GM12873 (cell line): ENCODE measurements at regions not wholly inside any gene's neighbourhood (a gene's known extent, or its start where the extent isn't known, plus 50 kb on each side); places are given as distances from the start of the nearest gene placed in this dataset.

Experiments used
- TF ChIP-seq, protein P1 (sequence below): IDR thresholded peaks from 2 replicates; pipeline ENCODE4 v1.5.1; 2012; ENCODE audit warnings: low read depth, mild to moderate bottlenecking, moderate library complexity, low read length, control low read depth; ENCODE audit not compliant: insufficient read depth; ENCODE audit errors: missing control alignments

GRCh38 chr2:164141271-164141670, 405.5 kb upstream of the FIGN start:
- TF ChIP-seq, protein P1, sequence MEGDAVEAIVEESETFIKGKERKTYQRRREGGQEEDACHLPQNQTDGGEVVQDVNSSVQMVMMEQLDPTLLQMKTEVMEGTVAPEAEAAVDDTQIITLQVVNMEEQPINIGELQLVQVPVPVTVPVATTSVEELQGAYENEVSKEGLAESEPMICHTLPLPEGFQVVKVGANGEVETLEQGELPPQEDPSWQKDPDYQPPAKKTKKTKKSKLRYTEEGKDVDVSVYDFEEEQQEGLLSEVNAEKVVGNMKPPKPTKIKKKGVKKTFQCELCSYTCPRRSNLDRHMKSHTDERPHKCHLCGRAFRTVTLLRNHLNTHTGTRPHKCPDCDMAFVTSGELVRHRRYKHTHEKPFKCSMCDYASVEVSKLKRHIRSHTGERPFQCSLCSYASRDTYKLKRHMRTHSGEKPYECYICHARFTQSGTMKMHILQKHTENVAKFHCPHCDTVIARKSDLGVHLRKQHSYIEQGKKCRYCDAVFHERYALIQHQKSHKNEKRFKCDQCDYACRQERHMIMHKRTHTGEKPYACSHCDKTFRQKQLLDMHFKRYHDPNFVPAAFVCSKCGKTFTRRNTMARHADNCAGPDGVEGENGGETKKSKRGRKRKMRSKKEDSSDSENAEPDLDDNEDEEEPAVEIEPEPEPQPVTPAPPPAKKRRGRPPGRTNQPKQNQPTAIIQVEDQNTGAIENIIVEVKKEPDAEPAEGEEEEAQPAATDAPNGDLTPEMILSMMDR: no peak

DNA sequence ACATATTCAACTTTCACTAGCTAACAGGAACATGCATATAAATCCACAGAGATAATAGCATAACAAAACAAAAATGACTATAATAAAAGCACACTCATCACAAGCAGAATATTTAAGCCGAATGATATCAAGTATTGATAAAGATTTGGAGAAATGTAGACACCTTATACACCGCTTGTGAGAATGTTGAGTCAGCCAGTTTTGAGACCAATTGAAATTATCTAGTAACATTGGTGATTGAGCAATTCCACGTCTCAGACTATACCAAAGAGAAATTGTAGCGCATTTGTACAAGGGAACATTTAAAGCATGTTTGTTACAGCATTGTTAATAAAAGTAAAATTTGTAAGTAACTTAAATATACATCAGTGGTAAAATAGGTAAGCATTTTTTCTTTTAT, 402.9 kb upstream of the FIGN start:
- TF ChIP-seq, protein P1: no peak

DNA sequence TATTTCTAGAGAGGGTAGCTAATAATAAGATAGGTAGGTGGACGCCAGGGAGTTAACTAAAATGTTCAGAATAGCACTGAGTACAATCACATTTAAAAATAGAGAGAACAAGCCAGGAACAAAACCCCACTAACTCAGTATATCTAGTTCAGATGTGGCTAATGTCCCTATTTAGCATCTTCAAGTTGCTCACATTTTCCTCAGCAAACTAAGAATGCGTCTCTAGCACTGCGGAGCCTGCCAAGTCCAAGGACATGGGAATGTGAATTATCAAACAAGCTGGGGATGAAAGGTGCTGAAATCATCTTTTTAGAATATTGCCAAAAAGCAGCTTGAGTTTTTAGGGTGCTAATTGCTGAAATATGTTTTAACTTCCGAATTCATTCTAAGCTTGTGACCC, 398.5 kb upstream of the FIGN start:
- TF ChIP-seq, protein P1: no peak

DNA sequence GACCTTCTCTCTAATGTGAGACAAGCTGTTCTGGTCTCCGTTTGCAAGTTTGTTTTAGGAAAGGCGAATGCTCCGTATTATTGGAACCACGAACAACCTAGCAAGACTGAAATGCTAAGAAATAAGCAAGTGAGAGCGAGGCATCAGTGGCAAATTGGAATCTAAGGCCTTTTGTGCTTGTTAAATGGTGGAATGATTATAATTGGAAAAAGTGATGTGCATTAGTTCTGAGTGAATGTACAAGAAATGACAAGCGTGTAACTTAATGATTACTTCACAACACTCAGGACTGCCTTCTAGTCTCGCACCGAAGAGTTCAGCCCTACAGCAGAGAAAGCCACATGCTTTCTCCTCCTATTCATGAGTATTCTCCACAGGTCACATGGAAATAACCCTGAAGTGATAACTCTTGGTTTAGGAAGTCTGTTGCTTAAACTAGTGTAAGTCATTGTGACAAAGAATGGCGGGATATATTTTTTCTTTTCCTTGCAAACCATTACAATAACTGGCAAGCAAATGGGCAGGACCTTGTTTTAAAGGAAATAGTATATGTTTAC, 392.2 kb upstream of the FIGN start:
- TF ChIP-seq, protein P1: no peak

DNA sequence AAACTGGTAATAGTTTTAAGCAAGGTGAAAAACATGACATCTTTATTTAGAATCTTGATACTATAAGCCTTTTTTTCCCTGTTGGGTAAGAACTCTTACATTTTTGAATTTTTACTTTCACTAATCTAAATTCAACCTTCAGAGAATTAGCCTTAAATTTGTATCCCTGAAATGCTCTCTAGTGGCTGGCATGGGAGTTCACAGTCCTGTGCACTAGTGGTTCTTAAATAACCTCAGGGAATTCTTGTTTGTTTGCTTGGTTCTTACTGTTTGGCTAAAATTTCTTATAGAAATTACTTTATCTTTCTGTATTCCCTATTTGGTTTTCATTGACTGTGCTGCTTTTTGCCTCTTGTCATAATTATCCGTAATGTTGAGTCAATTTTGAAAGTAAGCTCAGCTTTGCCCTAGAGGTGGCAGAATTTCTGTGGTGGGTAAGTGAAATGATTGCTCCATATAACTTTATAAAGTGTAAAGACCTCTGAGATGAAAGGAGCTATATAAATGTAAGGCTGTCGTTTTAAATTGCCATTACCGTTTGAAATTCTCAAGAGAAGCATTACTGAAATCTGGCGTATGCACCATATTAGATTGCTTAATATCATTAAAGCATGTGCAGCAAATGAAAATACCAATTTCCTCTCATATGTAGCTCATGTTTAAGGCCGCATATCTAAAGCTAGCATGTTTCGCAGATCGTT, 391.3 kb upstream of the FIGN start:
- TF ChIP-seq, protein P1: no peak

DNA sequence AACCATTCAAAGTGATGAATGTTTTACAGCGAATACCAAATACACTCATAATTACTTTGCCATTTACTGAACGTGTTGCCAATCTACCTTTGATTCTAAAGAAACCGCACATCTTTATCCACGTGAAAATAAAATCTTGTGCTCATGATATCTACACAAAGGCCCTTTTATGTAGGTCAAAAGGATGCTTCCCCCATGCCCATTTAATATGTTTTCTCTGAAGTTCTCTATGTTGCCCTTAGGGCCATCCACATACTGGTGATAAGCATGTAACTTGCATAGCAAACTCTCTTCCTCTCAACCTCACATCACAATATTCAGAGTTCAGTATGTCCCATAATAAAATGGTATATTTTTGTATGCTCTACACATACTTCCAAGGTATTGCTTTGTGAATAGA, 380.0 kb upstream of the FIGN start:
- TF ChIP-seq, protein P1: no peak

- TF ChIP-seq, protein P1: no peak
These were observed 379.1 kb upstream of the FIGN start for GRCh38 chr2:164114937-164115336.
